Activated T-cell treated with anti-CD3 and anti-CD28 coated beads, Interleukin-2, amount 50 U/mL, for 72 hours (primary cell): ENCODE measurements at regions not wholly inside any gene's neighbourhood (a gene's known extent, or its start where the extent isn't known, plus 50 kb on each side); places are given as distances from the start of the nearest gene placed in this dataset.

Experiments
- ATAC-seq, 2 donors: fragments of 150-1000 bp; cut with Tn5 transposase; replicated peaks in 1 of 2; 2 replicates each; pipeline ENCODE4 v1.10.0; 2021; ENCODE audit warnings: moderate library complexity in 2 of 2, mild to moderate bottlenecking in 1 of 2
- DNase-seq, 2 donors: peaks; one replicate each; pipeline ENCODE4 v3.0.0; 2021 to 2022; ENCODE audit warnings: mixed read lengths in 1 of 2
- H3K27ac Mint-ChIP-seq: one replicate; pipeline ENCODE4 v1.8.0; 2022; ENCODE audit warnings: mild to moderate bottlenecking, moderate library complexity, mixed read lengths
- H3K27me3 Mint-ChIP-seq: one replicate; pipeline ENCODE4 v1.8.0; 2022; ENCODE audit warnings: low read depth, mixed read lengths
- H3K36me3 Mint-ChIP-seq, 2 donors: one replicate each; pipeline ENCODE4 v1.8.0; 2022; ENCODE audit warnings: mixed read lengths in 2 of 2, mild to moderate bottlenecking in 1 of 2; ENCODE audit not compliant: insufficient read depth in 2 of 2
- H3K4me1 Mint-ChIP-seq: one replicate; pipeline ENCODE4 v1.8.0; 2022; ENCODE audit warnings: low read depth, mixed read lengths
- H3K4me3 Mint-ChIP-seq, 2 donors: one replicate each; pipeline ENCODE4 v1.8.0; 2022; ENCODE audit warnings: mild to moderate bottlenecking in 2 of 2, mixed read lengths in 2 of 2, moderate library complexity in 2 of 2
- H3K9me3 Mint-ChIP-seq, 2 donors: one replicate each; pipeline ENCODE4 v1.8.0; 2022; ENCODE audit warnings: mixed read lengths in 2 of 2

GRCh38 chr6:12569646-12570045 is 146.9 kb upstream of the PHACTR1 start:
- no peaks in the 10 kb centered on the region for H3K36me3 Mint-ChIP-seq
- no peak overlapping the region for H3K4me3 Mint-ChIP-seq
- no peak for ATAC-seq
- no peak for DNase-seq
- no peaks in the 10 kb centered on the region for H3K4me1 Mint-ChIP-seq
- peaks cover 0 to 4% of the 10 kb centered on the region in 2 donors for H3K9me3 Mint-ChIP-seq
- peaks cover 2% of the 10 kb centered on the region for H3K27me3 Mint-ChIP-seq
- H3K27ac Mint-ChIP-seq, result peak overlapping the region; percentile 82

DNA sequence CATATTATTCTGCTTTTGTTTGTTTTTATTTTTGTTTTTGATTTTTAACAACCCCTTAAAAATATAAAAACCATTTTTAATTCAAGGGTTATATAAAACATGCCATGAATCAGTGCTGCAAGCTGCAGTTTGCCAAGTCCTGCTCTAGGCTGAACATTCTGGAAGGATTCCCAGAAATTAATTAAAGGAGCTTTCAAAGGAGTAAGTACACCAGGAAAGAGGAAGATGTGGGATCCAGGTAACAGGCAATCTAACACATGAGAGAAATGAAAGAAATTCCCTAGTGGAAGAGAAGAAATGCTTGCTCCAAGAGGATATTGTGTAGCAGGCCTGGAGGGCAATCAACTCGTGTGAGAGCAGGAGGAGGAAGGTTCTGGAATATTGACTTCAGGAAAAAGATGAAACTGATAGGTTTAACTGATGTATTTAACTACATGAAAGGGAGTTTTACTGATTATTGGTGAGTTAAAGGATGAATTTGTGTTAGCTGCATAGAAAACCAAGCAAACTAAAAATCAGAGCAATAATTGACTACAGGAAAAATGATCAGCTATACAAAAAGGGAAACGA is 146.0 kb upstream of the PHACTR1 start:
- Mint-ChIP-seq H3K9me3 (no peaks in the 10 kb centered on the region), H3K36me3 (no peaks in the 10 kb centered on the region), H3K27ac (no peak overlapping the region), H3K4me1 (no peaks in the 10 kb centered on the region), H3K27me3 (peaks cover 8% of the 10 kb centered on the region), H3K4me3 (no peak overlapping the region)
- ATAC-seq, result no peak
- no peak for DNase-seq

GRCh38 chr6:12572896-12573827 is 143.4 kb upstream of the PHACTR1 start:
- Mint-ChIP-seq H3K36me3 (no peaks in the 10 kb centered on the region), H3K27ac (no peak overlapping the region), H3K9me3 (no peaks in the 10 kb centered on the region), H3K27me3 (peaks cover 8% of the 10 kb centered on the region), H3K4me3 (no peak overlapping the region), H3K4me1 (no peaks in the 10 kb centered on the region)
- no peak for DNase-seq
- no peak for ATAC-seq

GRCh38 chr6:12575961-12576360 is 140.6 kb upstream of the PHACTR1 start:
- H3K9me3 Mint-ChIP-seq, result no peaks in the 10 kb centered on the region
- DNase-seq, result no peak
- H3K27me3 Mint-ChIP-seq, result peaks cover 8% of the 10 kb centered on the region
- ATAC-seq, result no peak
- H3K27ac Mint-ChIP-seq, result no peak overlapping the region
- no peak overlapping the region for H3K4me3 Mint-ChIP-seq
- no peaks in the 10 kb centered on the region for H3K36me3 Mint-ChIP-seq
- H3K4me1 Mint-ChIP-seq, result no peaks in the 10 kb centered on the region

DNA sequence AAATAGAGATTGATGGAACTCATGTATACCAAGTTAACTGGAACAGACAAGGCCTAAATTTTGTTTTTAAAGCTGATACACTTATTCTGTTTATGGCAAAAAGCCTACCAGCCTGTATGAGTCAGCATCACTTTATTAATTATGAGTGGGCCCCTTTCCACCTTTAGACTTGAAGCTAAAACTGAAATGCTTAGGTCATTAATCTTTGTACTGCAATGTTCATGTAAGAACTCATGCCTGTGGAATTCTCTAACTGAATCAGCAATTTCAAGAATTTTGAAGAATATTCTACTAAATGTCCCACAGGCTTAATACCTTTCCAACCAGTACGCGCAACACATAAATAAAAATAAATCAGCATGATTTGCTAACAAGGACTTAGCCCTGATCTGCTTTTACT is 140.2 kb upstream of the PHACTR1 start:
- Mint-ChIP-seq H3K4me1 (no peaks in the 10 kb centered on the region), H3K36me3 (no peaks in the 10 kb centered on the region), H3K27me3 (peaks cover 8% of the 10 kb centered on the region), H3K27ac (no peak overlapping the region), H3K9me3 (no peaks in the 10 kb centered on the region), H3K4me3 (no peak overlapping the region)
- DNase-seq, result no peak
- no peak for ATAC-seq

- H3K4me3 Mint-ChIP-seq, result no peak overlapping the region
- H3K9me3 Mint-ChIP-seq, result no peaks in the 10 kb centered on the region
- no peaks in the 10 kb centered on the region for H3K36me3 Mint-ChIP-seq
- DNase-seq (no peak), ATAC-seq (no peak)
- no peaks in the 10 kb centered on the region for H3K4me1 Mint-ChIP-seq
- no peak overlapping the region for H3K27ac Mint-ChIP-seq
- peaks cover 8% of the 10 kb centered on the region for H3K27me3 Mint-ChIP-seq
These were observed 139.3 kb upstream of the PHACTR1 start for GRCh38 chr6:12577124-12577850.

GRCh38 chr6:12578097-12578496 is 138.5 kb upstream of the PHACTR1 start:
- H3K9me3 Mint-ChIP-seq, result no peaks in the 10 kb centered on the region
- no peaks in the 10 kb centered on the region for H3K4me1 Mint-ChIP-seq
- H3K4me3 Mint-ChIP-seq, result no peak overlapping the region
- peaks cover 8% of the 10 kb centered on the region for H3K27me3 Mint-ChIP-seq
- H3K36me3 Mint-ChIP-seq, result no peaks in the 10 kb centered on the region
- ATAC-seq (no peak), DNase-seq (no peak)
- no peak overlapping the region for H3K27ac Mint-ChIP-seq

DNA sequence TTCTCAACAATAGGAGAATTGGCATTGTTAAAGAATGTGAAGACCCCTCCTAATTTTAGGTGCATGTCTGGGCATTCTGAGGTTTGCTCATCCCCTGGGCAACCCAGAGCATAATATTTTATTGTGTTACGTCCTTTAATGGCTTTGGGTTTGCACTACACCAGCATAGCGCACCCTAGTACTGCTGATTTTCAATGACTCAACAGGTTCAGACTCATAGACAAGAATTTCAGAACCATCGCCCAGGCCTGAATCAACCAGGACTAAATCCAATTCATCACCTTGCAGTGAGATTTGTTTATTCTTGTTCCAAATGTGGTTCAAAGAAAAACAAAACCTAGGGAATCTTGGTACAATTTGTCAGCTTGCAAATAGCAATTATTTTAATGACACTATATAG is 137.8 kb upstream of the PHACTR1 start:
- Mint-ChIP-seq H3K9me3 (no peaks in the 10 kb centered on the region), H3K36me3 (no peaks in the 10 kb centered on the region), H3K4me1 (no peaks in the 10 kb centered on the region), H3K27me3 (peaks cover 8% of the 10 kb centered on the region), H3K27ac (no peak overlapping the region), H3K4me3 (no peak overlapping the region)
- ATAC-seq (no peak), DNase-seq (no peak)

DNA sequence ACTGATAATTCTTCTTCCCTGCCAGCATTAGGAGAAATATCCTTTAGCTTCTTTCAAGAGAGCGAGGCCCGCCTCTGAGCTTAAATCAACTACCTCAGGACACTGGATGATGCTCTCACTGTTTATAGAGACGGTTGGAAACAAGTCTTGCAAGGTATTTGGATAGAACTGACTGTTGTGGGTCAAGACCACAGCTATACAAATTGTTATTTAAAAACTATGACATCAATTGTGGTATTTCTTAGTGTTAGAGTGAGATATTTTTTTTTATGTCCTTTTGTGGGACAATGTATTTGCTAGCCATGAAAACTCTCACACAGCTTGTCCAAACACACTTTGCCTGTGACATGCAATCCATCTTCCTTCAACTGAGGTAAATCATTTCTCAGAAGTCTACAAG is 136.3 kb upstream of the PHACTR1 start:
- no peaks in the 10 kb centered on the region for H3K36me3 Mint-ChIP-seq
- H3K4me1 Mint-ChIP-seq, result no peaks in the 10 kb centered on the region
- no peak for ATAC-seq
- H3K4me3 Mint-ChIP-seq, result no peak overlapping the region
- H3K27ac Mint-ChIP-seq, result no peak overlapping the region
- no peaks in the 10 kb centered on the region for H3K9me3 Mint-ChIP-seq
- no peak for DNase-seq
- peaks cover 3% of the 10 kb centered on the region for H3K27me3 Mint-ChIP-seq

DNA sequence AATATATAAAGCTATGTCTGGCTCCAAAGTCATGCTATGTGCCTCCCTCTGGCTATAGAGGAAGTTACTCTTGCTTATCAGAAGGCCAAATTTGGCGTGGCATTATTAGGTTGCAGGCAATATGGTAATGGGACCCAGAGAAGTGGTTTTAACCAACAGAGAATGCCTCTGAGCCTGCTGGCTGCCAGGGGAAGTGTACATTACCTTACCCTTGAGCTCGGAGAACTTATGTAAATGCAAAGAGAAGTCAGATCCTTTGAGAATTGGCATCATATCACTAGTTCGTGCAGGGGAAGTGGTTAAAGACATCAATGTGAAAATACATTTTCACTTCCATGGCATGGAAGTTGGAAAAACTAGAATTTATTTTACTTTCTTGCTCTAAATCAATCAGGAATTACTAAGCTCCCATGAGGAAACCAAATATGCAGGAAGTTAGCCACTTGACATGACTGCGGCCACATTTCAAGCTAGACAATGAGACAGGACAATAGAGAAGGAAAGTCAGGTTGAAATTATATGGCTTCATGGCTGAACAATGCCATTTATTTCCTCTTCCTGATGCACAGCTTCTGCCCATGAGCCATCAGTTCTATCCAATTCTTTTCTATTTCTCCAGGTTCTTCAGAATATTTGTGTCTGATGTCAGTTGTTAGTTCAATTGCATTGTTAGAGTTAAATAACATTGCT is 134.0 kb upstream of the PHACTR1 start:
- H3K27ac Mint-ChIP-seq, result no peak overlapping the region
- no peak overlapping the region for H3K4me3 Mint-ChIP-seq
- H3K27me3 Mint-ChIP-seq, result peaks cover 4% of the 10 kb centered on the region
- no peaks in the 10 kb centered on the region for H3K9me3 Mint-ChIP-seq
- ATAC-seq, result no peak
- no peak for DNase-seq
- H3K4me1 Mint-ChIP-seq, result no peaks in the 10 kb centered on the region
- no peaks in the 10 kb centered on the region for H3K36me3 Mint-ChIP-seq

DNA sequence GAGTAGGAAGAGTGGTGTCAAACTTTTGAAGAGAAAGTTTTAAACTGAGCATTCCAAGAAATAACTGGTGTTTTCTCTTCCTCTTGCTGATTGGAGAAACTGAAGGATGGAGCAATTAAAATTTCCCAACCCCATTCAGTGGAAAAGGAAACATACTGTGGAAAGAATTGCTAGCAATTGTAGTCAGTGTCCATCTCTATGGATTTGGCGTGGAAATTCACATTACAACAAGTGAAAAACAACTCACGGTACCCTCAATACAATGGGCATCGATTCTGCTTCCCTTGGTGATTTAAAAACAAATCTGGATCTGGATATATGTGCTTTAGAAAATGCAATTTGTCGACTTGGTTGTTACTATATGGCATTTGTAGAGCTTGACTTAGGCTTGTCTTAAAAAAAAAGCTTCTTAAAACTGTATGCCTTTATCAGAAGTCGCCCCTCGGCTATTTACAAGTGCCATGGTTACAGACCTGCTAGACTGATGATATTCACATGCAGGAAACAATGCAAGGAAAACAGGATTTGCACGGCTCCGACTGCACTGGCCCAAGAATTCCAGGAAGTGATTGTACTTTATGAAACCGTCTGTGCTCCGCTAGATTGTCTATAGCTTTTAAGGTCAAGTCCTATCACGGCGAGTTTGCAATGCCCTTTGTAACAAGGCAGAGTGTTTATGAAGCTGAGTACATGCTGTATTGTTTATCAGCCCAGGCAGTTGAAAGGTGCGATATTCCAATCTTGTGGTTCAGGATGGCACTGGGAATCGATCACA is 131.7 kb upstream of the PHACTR1 start:
- no peaks in the 10 kb centered on the region for H3K4me1 Mint-ChIP-seq
- ATAC-seq (no peak), DNase-seq (no peak)
- H3K36me3 Mint-ChIP-seq, result no peaks in the 10 kb centered on the region
- no peaks in the 10 kb centered on the region for H3K9me3 Mint-ChIP-seq
- H3K27ac Mint-ChIP-seq, result no peak overlapping the region
- no peak overlapping the region for H3K4me3 Mint-ChIP-seq
- peaks cover 4% of the 10 kb centered on the region for H3K27me3 Mint-ChIP-seq

DNA sequence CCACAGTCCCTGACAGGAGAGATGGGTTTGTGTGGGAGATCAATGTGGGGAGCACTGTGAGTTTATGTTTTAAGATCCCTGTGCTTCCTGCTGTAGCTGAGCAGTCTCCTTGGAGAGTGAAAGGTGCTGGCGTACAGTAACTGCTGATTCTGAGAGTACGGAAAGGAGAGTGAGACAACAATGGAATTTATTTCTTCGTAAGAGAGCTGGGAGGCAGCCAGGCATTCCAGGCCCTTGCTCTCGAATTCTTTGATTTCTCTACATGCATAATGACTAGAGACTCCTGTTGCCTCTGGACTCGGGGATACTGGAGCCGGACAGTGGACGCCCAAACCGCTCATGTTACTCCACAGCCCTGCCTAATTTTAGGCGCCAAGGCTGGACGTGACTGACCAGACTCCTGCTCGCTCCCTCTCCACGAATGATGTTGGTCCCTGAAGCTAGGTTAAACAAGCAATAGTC is 131.0 kb upstream of the PHACTR1 start:
- Mint-ChIP-seq H3K4me3 (no peak overlapping the region), H3K4me1 (no peaks in the 10 kb centered on the region), H3K36me3 (no peaks in the 10 kb centered on the region), H3K27me3 (peaks cover 8% of the 10 kb centered on the region), H3K27ac (no peak overlapping the region), H3K9me3 (no peaks in the 10 kb centered on the region)
- DNase-seq (no peak), ATAC-seq (no peak)
